Colonic mucosa (tissue), 4 donors: ENCODE measurements at regions not wholly inside any gene's neighbourhood (a gene's known extent, or its start where the extent isn't known, plus 50 kb on each side); places are given as distances from the start of the nearest gene placed in this dataset.

Experiments used
- DNase-seq: peaks from one replicate; pipeline ENCODE4 v3.0.0-alpha.2; 2020
- H3K27ac ChIP-seq: fragments of 200-600 bp; one replicate; pipeline ENCODE4 v1.8.0; 2021
- H3K27me3 ChIP-seq: fragments of 200-600 bp; one replicate; pipeline ENCODE4 v1.8.0; 2021
- H3K36me3 ChIP-seq: fragments of 200-600 bp; one replicate; pipeline ENCODE4 v1.8.0; 2021
- H3K4me1 ChIP-seq: fragments of 200-600 bp; one replicate; pipeline ENCODE4 v1.8.0; 2021; ENCODE audit warnings: mild to moderate bottlenecking
- H3K4me3 ChIP-seq: fragments of 200-600 bp; one replicate; pipeline ENCODE4 v1.8.0; 2021
- H3K9ac ChIP-seq, 2 donors: one replicate each; pipeline ENCODE4 v1.7.0; 2013; ENCODE audit warnings: control low read depth in 2 of 2, low read depth in 2 of 2, low read length in 2 of 2
- H3K9me3 ChIP-seq: fragments of 200-600 bp; one replicate; pipeline ENCODE4 v1.8.0; 2021
- CTCF ChIP-seq: fragments of 200-600 bp; IDR thresholded peaks from one replicate; pipeline ENCODE4 v1.8.0; 2022; ENCODE audit warnings: antibody characterized with exemption, mild to moderate bottlenecking
- intact Hi-C: fragments of 100-400 bp; cut with DNase I; formaldehyde crosslinking; loops from one replicate; pipeline ENCODE4 v1.14.1; 2022
- donor health status: healthy.
- donor health status: DM: no; HTN: no; CAD: no.
- donor health status: DM: no; HTN: no; CAD: no.

GRCh38 chr5:61904730-61905129 is 401.3 kb upstream of the KIF2A start:
- TF ChIP-seq CTCF, result no peak
- Histone ChIP-seq H3K9ac (no peak overlapping the region), H3K27ac (no peak overlapping the region), H3K4me3 (no peak overlapping the region), H3K9me3 (no peaks in the 10 kb centered on the region), H3K27me3 (no peaks in the 10 kb centered on the region), H3K36me3 (no peaks in the 10 kb centered on the region), H3K4me1 (no peaks in the 10 kb centered on the region)
- intact Hi-C loops, result no loop called here
- DNase-seq, result no peak

GRCh38 chr5:61905613-61906012 is 400.4 kb upstream of the KIF2A start:
- H3K9me3 ChIP-seq, result no peaks in the 10 kb centered on the region
- DNase-seq, result no peak
- intact Hi-C loops, result no loop called here
- no peaks in the 10 kb centered on the region for H3K27me3 ChIP-seq
- H3K4me1 ChIP-seq, result no peaks in the 10 kb centered on the region
- H3K9ac ChIP-seq, result no peak overlapping the region
- no peaks in the 10 kb centered on the region for H3K36me3 ChIP-seq
- no peak for TF ChIP-seq CTCF
- no peak overlapping the region for H3K27ac ChIP-seq
- H3K4me3 ChIP-seq, result no peak overlapping the region

- no peak for DNase-seq
- Histone ChIP-seq H3K27ac (no peak overlapping the region), H3K27me3 (no peaks in the 10 kb centered on the region), H3K9me3 (no peaks in the 10 kb centered on the region), H3K9ac (no peak overlapping the region), H3K4me1 (no peaks in the 10 kb centered on the region), H3K36me3 (no peaks in the 10 kb centered on the region), H3K4me3 (no peak overlapping the region)
- intact Hi-C loops, result no loop called here
- no peak for TF ChIP-seq CTCF
Observed at GRCh38 chr5:61906820-61907219, 399.2 kb upstream of the KIF2A start.

- no peak overlapping the region for H3K9ac ChIP-seq
- H3K4me3 ChIP-seq, result no peak overlapping the region
- H3K27ac ChIP-seq, result no peak overlapping the region
- intact Hi-C loops, result no loop called here
- H3K36me3 ChIP-seq, result no peaks in the 10 kb centered on the region
- no peaks in the 10 kb centered on the region for H3K27me3 ChIP-seq
- H3K4me1 ChIP-seq, result no peaks in the 10 kb centered on the region
- no peak for TF ChIP-seq CTCF
- no peak for DNase-seq
- H3K9me3 ChIP-seq, result no peaks in the 10 kb centered on the region
Observed at GRCh38 chr5:61907995-61908394, 398.0 kb upstream of the KIF2A start.

GRCh38 chr5:61910771-61911170 is 395.2 kb upstream of the KIF2A start:
- TF ChIP-seq CTCF, result no peak
- Histone ChIP-seq H3K9ac (no peak overlapping the region), H3K36me3 (no peaks in the 10 kb centered on the region), H3K9me3 (no peaks in the 10 kb centered on the region), H3K4me1 (no peaks in the 10 kb centered on the region), H3K27me3 (no peaks in the 10 kb centered on the region), H3K27ac (no peak overlapping the region), H3K4me3 (no peak overlapping the region)
- no peak for DNase-seq
- intact Hi-C loops, result no loop called here

GRCh38 chr5:61912559-61912958 is 393.4 kb upstream of the KIF2A start:
- H3K27me3 ChIP-seq, result no peaks in the 10 kb centered on the region
- TF ChIP-seq CTCF, result no peak
- H3K36me3 ChIP-seq, result no peaks in the 10 kb centered on the region
- no peak overlapping the region for H3K27ac ChIP-seq
- intact Hi-C loops, result no loop called here
- DNase-seq, result no peak
- no peaks in the 10 kb centered on the region for H3K4me1 ChIP-seq
- no peak overlapping the region for H3K4me3 ChIP-seq
- no peaks in the 10 kb centered on the region for H3K9me3 ChIP-seq
- H3K9ac ChIP-seq, result no peak overlapping the region
